HG03457 (cell line): ENCODE measurements at regions not wholly inside any gene's neighbourhood (a gene's known extent, or its start where the extent isn't known, plus 50 kb on each side); places are given as distances from the start of the nearest gene placed in this dataset.

Source experiments
- ATAC-seq: cut with Tn5 transposase; IDR thresholded peaks from one replicate; pipeline ENCODE4 v1.9.1; 2021; ENCODE audit warnings: moderate number of reproducible peaks; ENCODE audit not compliant: unreplicated experiment

DNA sequence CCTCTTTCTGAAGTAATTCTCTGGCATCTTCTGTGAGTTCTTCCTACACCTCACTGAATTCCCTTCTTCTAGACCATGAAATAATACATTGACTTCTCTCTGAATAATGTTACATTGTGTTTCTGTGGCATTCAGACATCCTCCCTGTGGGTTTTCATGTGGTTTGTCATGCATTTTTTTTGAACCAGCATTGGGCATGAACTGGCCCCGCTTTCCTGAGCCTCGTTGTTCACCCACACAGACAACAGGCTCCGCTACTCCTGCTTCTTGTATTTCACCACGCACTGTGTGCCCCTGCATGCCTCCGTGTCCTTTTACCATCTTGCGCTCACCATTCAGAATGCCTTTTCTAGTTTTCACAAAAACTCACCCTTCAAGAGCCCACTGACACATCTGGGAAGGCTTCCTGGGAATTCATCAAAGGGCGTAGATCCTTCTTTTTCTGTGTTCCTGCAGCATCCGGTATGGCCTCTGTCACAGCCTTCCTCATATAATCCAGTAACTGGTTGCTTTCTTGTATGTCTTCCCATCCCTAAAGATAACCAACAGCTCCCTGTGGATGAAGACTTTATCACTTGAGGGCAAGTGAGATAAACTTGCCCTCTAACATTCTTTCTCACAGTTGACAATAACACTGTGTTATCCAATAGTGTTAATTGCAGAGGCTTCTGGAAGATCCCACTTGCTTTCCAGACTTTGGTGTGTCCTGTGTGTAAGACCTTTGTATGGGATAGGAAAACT, 51.5 kb upstream of the ADAMTSL1 start:
- ATAC-seq: no peak

DNA sequence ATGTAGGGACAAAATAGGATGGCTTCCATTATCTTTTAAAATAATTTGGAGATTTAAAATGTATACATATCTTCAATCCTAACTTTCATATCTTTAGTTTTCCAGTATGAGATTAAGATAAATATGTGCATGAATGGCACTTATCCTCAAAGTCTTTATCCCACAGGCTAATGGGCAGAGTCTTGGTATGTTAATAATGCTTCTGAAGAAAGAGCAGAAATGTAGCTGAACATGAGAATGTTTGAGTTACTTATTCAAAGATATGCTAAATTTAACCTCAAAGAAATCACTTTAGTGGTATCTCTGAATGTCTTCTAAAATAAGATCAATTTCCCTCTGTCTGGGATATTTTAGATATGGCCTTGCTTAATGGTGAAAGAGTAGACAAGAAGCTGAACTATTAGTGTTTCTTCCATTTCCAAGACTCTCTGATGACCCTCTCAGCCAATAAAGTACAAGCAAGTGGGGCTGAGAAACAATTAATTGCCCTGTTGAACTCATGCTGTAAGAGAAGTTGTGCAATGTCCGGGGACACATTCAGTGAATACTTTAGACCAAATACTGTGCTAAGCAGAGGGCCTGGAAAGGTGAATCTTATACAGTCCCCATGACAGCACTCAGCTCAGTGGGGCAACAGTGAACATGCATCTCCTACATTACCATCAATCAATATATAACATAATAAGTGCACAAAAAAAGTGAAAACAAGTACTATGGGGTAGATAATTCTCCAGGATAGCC, 50.0 kb upstream of the ADAMTSL1 start:
- no peak for ATAC-seq
